SK-N-SH (cell line): ENCODE measurements at regions not wholly inside any gene's neighbourhood (a gene's known extent, or its start where the extent isn't known, plus 50 kb on each side); places are given as distances from the start of the nearest gene placed in this dataset.

Experiments used
- CTCF ChIA-PET: fragments of 300-600, 350-600 bp; formaldehyde crosslinking; extraction: SDS; loops from one replicate; lab custom pipeline; 2021; lab: Yijun Ruan, JAX
- POLR2A ChIA-PET: fragments of 350-600 bp; sonication (Branson Sonifier 250); formaldehyde crosslinking; extraction: SDS; loops from one replicate; lab custom pipeline; 2020; ENCODE audit warnings: antibody characterized with exemption, inconsistent platforms; lab: Yijun Ruan, JAX
- DNase-seq: peaks from one replicate; pipeline ENCODE4 v3.0.0; 2012
- H2AFZ ChIP-seq: fragments of 200-600 bp; sonication (generic); 2 replicates; pipeline ENCODE4 v1.8.1; 2016; ENCODE audit warnings: antibody characterized with exemption, mild to moderate bottlenecking, low read depth
- H3F3A ChIP-seq: fragments of 200-600 bp; sonication (generic); replicated peaks from 2 replicates; pipeline ENCODE3; 2016; ENCODE audit warnings: antibody characterized with exemption, mild to moderate bottlenecking; ENCODE audit not compliant: insufficient read depth
- H3K27ac ChIP-seq, 2 experiments: fragments of 200-500 bp in 1 of 2; fragments of 200-600 bp in 1 of 2; sonication (Bioruptor generic) in 1 of 2; sonication (generic), shearing (Covaris generic) in 1 of 2; 2 replicates each; pipeline versions ENCODE4 v1.5.1 to v1.6.1; 2014 to 2016; ENCODE audit warnings: low read depth in 2 of 2, inconsistent platforms in 1 of 2, low read length in 1 of 2, mild to moderate bottlenecking in 1 of 2, mixed read lengths in 1 of 2
- H3K27me3 ChIP-seq: fragments of 200-600 bp; sonication (generic), shearing (Covaris generic); 2 replicates; pipeline ENCODE4 v1.6.1; 2016; ENCODE audit warnings: mixed run types; ENCODE audit not compliant: insufficient read depth
- H3K36me3 ChIP-seq, 2 experiments: fragments of 200-500 bp in 1 of 2; fragments of 200-600 bp in 1 of 2; sonication (Bioruptor generic) in 1 of 2; sonication (generic) in 1 of 2; replicated peaks in 1 of 2; 2 replicates each; pipeline versions ENCODE3 to v1.5.1; 2014 to 2016; ENCODE audit warnings: low read length in 1 of 2, mild to moderate bottlenecking in 1 of 2; ENCODE audit not compliant: insufficient read depth in 2 of 2, control insufficient read depth in 1 of 2
- H3K4me1 ChIP-seq, 2 experiments: fragments of 200-500 bp in 1 of 2; fragments of 200-600 bp in 1 of 2; sonication (Bioruptor generic) in 1 of 2; sonication (generic), shearing (Covaris generic) in 1 of 2; 2 replicates each; pipeline versions ENCODE4 v1.5.1 to v1.6.1; 2014 to 2016; ENCODE audit warnings: low read depth in 1 of 2, low read length in 1 of 2, mixed run types in 1 of 2; ENCODE audit not compliant: insufficient read depth in 2 of 2, control insufficient read depth in 1 of 2
- H3K4me2 ChIP-seq: fragments of 200-600 bp; sonication (generic), shearing (Covaris generic); 2 replicates; pipeline ENCODE4 v1.6.1; 2017; ENCODE audit warnings: mixed run types
- H3K4me3 ChIP-seq, 2 experiments: fragments of 200-500 bp in 1 of 2; fragments of 200-600 bp in 1 of 2; sonication (Bioruptor generic) in 1 of 2; sonication (generic), shearing (Covaris generic) in 1 of 2; 2 replicates each; pipeline versions ENCODE4 v1.5.1 to v1.8.1; 2014 to 2016; ENCODE audit warnings: low read depth in 2 of 2, inconsistent platforms in 1 of 2, low read length in 1 of 2, mild to moderate bottlenecking in 1 of 2, mixed read lengths in 1 of 2, moderate library complexity in 1 of 2
- H3K79me2 ChIP-seq: fragments of 200-600 bp; sonication (generic); 2 replicates; pipeline ENCODE4 v1.8.1; 2017; ENCODE audit warnings: mild to moderate bottlenecking; ENCODE audit not compliant: insufficient read depth
- H3K9ac ChIP-seq: fragments of 200-600 bp; sonication (generic); 2 replicates; pipeline ENCODE4 v1.6.1; 2017; ENCODE audit warnings: mixed run types
- H3K9me2 ChIP-seq: fragments of 200-600 bp; sonication (generic); 2 replicates; pipeline ENCODE4 v1.6.1; 2017; ENCODE audit warnings: mixed run types
- H3K9me3 ChIP-seq: fragments of 200-600 bp; sonication (generic); 2 replicates; pipeline ENCODE4 v1.6.1; 2017; ENCODE audit warnings: mixed run types, mild to moderate bottlenecking, moderate library complexity
- H4K20me1 ChIP-seq: fragments of 200-600 bp; sonication (generic); 2 replicates; pipeline ENCODE4 v1.6.1; 2017; ENCODE audit warnings: mild to moderate bottlenecking, mixed run types; ENCODE audit not compliant: insufficient read depth
- CHD2 ChIP-seq: fragments of 150-350 bp; IDR thresholded peaks from 2 replicates; pipeline ENCODE4 v1.6.1; 2018; ENCODE audit warnings: low read length; ENCODE audit not compliant: partially characterized antibody
- ELF1 ChIP-seq: IDR thresholded peaks from 2 replicates; pipeline ENCODE4 v1.4.0; 2012
- EZH2phosphoT487 ChIP-seq: fragments of 200-600 bp; sonication (generic); IDR thresholded peaks from 2 replicates; pipeline ENCODE4 v1.6.1; 2017; ENCODE audit warnings: low read depth, mixed run types, mild to moderate bottlenecking, antibody characterized with exemption, moderate library complexity, borderline replicate concordance
- FOSL2 ChIP-seq: IDR thresholded peaks from 2 replicates; pipeline ENCODE4 v1.4.0; 2012; ENCODE audit warnings: low read depth, mild to moderate bottlenecking, moderate library complexity, borderline replicate concordance
- GABPA ChIP-seq: IDR thresholded peaks from 2 replicates; pipeline ENCODE4 v1.4.0; 2012; ENCODE audit warnings: low read depth, mild to moderate bottlenecking
- GATA2 ChIP-seq: sonication (generic); formaldehyde crosslinking; IDR thresholded peaks from 2 replicates; pipeline ENCODE4 v1.5.0; 2020; ENCODE audit warnings: mild to moderate bottlenecking, missing genetic modification reagents
- JUND ChIP-seq: IDR thresholded peaks from 2 replicates; pipeline ENCODE4 v1.4.0; 2012
- MXI1 ChIP-seq: IDR thresholded peaks from 2 replicates; pipeline ENCODE4 v1.6.1; 2012; ENCODE audit warnings: mild to moderate bottlenecking, low read depth, low read length, improper control_type of control experiment
- NFIC ChIP-seq: IDR thresholded peaks from 2 replicates; pipeline ENCODE4 v1.4.0; 2012; ENCODE audit warnings: borderline replicate concordance
- NRF1 ChIP-seq: IDR thresholded peaks from 2 replicates; pipeline ENCODE4 v1.6.1; 2012; ENCODE audit warnings: low read depth, mild to moderate bottlenecking, low read length
- POLR2AphosphoS5 ChIP-seq: IDR thresholded peaks from 2 replicates; pipeline ENCODE4 v1.6.1; 2012; ENCODE audit warnings: low read depth, low read length
- RAD21 ChIP-seq: IDR thresholded peaks from 2 replicates; pipeline ENCODE4 v1.6.1; 2012; ENCODE audit warnings: mild to moderate bottlenecking, low read length
- RCOR1 ChIP-seq: fragments of 150-350 bp; IDR thresholded peaks from 2 replicates; pipeline ENCODE4 v1.6.1; 2017; ENCODE audit warnings: antibody characterized with exemption, low read length
- REST ChIP-seq: IDR thresholded peaks from 2 replicates; pipeline ENCODE4 v1.6.1; 2012; ENCODE audit warnings: mild to moderate bottlenecking, low read depth, low read length, moderate library complexity
- SMC3 ChIP-seq: IDR thresholded peaks from 2 replicates; pipeline ENCODE4 v1.6.1; 2012; ENCODE audit warnings: low read depth, low read length, improper control_type of control experiment
- YY1 ChIP-seq: IDR thresholded peaks from 2 replicates; pipeline ENCODE4 v1.4.0; 2012; ENCODE audit warnings: low read depth, mild to moderate bottlenecking
- WGBS: methylation state at CpG from one replicate; pipeline ENCODE4 v1.1.6; 2017; ENCODE audit warnings: low lambda C conversion rate; 5-methylcytosine and 5-hydroxymethylcytosine counted together
- TF ChIP-seq, protein P1 (sequence below): fragments of 200-600 bp; sonication (generic); IDR thresholded peaks from 2 replicates; pipeline ENCODE4 v1.6.1; 2017; ENCODE audit warnings: antibody characterized with exemption, mild to moderate bottlenecking, moderate library complexity
- TF ChIP-seq, protein P2 (sequence below): IDR thresholded peaks from 2 replicates; pipeline ENCODE4; 2012
- TF ChIP-seq, protein P3 (sequence below): IDR thresholded peaks from 2 replicates; pipeline ENCODE4 v1.4.0; 2012; ENCODE audit warnings: low read depth, borderline replicate concordance

- no peak overlapping the region for H3K4me2 ChIP-seq
- no peaks in the 10 kb centered on the region for H3K79me2 ChIP-seq
- no peaks in the 10 kb centered on the region for H3K9me3 ChIP-seq
- H3K4me1 ChIP-seq, result no peaks in the 10 kb centered on the region
- ChIA-PET POLR2A (no interaction called here), CTCF (interaction anchor here (0.6 kb wide), 1 partner anchor 14 kb away, joined by 3 read pairs; no protein-coding TSS in a partner anchor)
- no peaks in the 10 kb centered on the region for H4K20me1 ChIP-seq
- no peaks in the 10 kb centered on the region for H3K27me3 ChIP-seq
- no peaks in the 10 kb centered on the region for H3K9me2 ChIP-seq
- 22% methylated on average over 1 of the region's 1 CpG for WGBS
- DNase-seq, result peak; percentile 7
- peak overlapping the region in 1 of 2 experiments; percentile 6; a peak in 1 of 4 replicates for H3K27ac ChIP-seq
- H2AFZ ChIP-seq, result no peak overlapping the region
- no peaks in the 10 kb centered on the region for H3K36me3 ChIP-seq
- H3K9ac ChIP-seq, result no peak overlapping the region
- no peaks in the 10 kb centered on the region for H3F3A ChIP-seq
- H3K4me3 ChIP-seq, result no peak overlapping the region
- TF ChIP-seq, protein P1, sequence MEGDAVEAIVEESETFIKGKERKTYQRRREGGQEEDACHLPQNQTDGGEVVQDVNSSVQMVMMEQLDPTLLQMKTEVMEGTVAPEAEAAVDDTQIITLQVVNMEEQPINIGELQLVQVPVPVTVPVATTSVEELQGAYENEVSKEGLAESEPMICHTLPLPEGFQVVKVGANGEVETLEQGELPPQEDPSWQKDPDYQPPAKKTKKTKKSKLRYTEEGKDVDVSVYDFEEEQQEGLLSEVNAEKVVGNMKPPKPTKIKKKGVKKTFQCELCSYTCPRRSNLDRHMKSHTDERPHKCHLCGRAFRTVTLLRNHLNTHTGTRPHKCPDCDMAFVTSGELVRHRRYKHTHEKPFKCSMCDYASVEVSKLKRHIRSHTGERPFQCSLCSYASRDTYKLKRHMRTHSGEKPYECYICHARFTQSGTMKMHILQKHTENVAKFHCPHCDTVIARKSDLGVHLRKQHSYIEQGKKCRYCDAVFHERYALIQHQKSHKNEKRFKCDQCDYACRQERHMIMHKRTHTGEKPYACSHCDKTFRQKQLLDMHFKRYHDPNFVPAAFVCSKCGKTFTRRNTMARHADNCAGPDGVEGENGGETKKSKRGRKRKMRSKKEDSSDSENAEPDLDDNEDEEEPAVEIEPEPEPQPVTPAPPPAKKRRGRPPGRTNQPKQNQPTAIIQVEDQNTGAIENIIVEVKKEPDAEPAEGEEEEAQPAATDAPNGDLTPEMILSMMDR, result no peak
- TF ChIP-seq GATA2 (peak; percentile 56; the same call in 1 of the 2 replicates), NFIC (no peak), ELF1 (no peak), REST (no peak)
These were observed 1316.8 kb upstream of the RAG2 start for GRCh38 chr11:37914859-37915258.

DNA sequence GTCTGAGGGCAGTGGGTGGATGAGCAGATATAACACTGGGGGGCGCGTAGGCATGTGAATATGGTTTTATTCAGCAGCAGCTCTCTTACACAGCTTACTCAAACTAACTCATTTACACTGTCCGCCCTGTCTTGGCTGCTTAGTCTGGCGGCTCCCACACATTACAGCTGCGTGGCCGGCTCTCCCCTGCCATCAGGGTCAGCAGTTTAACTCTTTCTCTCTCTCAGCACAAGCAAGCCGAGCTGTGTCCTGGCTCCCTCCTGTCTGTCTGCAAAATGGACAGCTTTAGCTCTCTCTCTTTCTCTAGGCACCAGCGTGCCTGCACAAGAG is 1310.1 kb upstream of the RAG2 start:
- no peak overlapping the region for H3K9ac ChIP-seq
- H4K20me1 ChIP-seq, result no peaks in the 10 kb centered on the region
- H3K36me3 ChIP-seq, result no peaks in the 10 kb centered on the region
- no peaks in the 10 kb centered on the region for H3K9me2 ChIP-seq
- ChIA-PET POLR2A (no interaction called here), CTCF (no interaction called here)
- no peak overlapping the region for H3K27ac ChIP-seq
- H3K27me3 ChIP-seq, result no peaks in the 10 kb centered on the region
- no peak overlapping the region for H3K4me2 ChIP-seq
- no peak overlapping the region for H2AFZ ChIP-seq
- no peaks in the 10 kb centered on the region for H3F3A ChIP-seq
- WGBS, result 44% methylated on average over 8 of the region's 8 CpGs
- DNase-seq, result no peak
- H3K9me3 ChIP-seq, result no peaks in the 10 kb centered on the region
- H3K79me2 ChIP-seq, result no peaks in the 10 kb centered on the region
- no peak overlapping the region for H3K4me3 ChIP-seq
- H3K4me1 ChIP-seq, result no peaks in the 10 kb centered on the region
- TF ChIP-seq POLR2AphosphoS5, result no peak
- TF ChIP-seq RCOR1, result no peak
- TF ChIP-seq MXI1, result no peak
- no peak for TF ChIP-seq SMC3
- TF ChIP-seq, protein P2, sequence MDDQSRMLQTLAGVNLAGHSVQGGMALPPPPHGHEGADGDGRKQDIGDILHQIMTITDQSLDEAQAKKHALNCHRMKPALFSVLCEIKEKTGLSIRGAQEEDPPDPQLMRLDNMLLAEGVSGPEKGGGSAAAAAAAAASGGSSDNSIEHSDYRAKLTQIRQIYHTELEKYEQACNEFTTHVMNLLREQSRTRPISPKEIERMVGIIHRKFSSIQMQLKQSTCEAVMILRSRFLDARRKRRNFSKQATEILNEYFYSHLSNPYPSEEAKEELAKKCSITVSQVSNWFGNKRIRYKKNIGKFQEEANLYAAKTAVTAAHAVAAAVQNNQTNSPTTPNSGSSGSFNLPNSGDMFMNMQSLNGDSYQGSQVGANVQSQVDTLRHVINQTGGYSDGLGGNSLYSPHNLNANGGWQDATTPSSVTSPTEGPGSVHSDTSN, result no peak
- TF ChIP-seq YY1, result no peak
- TF ChIP-seq, protein P3, sequence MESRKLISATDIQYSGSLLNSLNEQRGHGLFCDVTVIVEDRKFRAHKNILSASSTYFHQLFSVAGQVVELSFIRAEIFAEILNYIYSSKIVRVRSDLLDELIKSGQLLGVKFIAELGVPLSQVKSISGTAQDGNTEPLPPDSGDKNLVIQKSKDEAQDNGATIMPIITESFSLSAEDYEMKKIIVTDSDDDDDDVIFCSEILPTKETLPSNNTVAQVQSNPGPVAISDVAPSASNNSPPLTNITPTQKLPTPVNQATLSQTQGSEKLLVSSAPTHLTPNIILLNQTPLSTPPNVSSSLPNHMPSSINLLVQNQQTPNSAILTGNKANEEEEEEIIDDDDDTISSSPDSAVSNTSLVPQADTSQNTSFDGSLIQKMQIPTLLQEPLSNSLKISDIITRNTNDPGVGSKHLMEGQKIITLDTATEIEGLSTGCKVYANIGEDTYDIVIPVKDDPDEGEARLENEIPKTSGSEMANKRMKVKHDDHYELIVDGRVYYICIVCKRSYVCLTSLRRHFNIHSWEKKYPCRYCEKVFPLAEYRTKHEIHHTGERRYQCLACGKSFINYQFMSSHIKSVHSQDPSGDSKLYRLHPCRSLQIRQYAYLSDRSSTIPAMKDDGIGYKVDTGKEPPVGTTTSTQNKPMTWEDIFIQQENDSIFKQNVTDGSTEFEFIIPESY, result no peak
- TF ChIP-seq JUND, result no peak
- no peak for TF ChIP-seq NRF1
- TF ChIP-seq, protein P1, result no peak
- no peak for TF ChIP-seq EZH2phosphoT487
- TF ChIP-seq CHD2, result no peak
- TF ChIP-seq GABPA, result no peak
- TF ChIP-seq RAD21, result no peak
- no peak for TF ChIP-seq FOSL2
